CD14-positive monocyte (primary cell): ENCODE measurements at regions not wholly inside any gene's neighbourhood (a gene's known extent, or its start where the extent isn't known, plus 50 kb on each side); places are given as distances from the start of the nearest gene placed in this dataset.

ENCODE experiments used
- DNase-seq, 3 donors: peaks; one replicate each; pipeline ENCODE4 v3.0.0-alpha.2; 2011 to 2022
- H2AFZ ChIP-seq: 2 replicates; pipeline ENCODE4 v1.6.0; 2012; ENCODE audit warnings: mild to moderate bottlenecking, low read depth, low read length, inconsistent platforms; ENCODE audit not compliant: insufficient read depth, poor library complexity, severe bottlenecking
- H3K27ac ChIP-seq, 2 donors: 1 replicate in 1 of 2; 2 replicates in 1 of 2; pipeline ENCODE4 v1.5.1; 2012 to 2013; ENCODE audit warnings: low read length in 2 of 2, control low read depth in 1 of 2, inconsistent platforms in 1 of 2, low read depth in 1 of 2, mild to moderate bottlenecking in 1 of 2
- H3K27me3 ChIP-seq, 2 donors: one replicate each; pipeline versions ENCODE4 v1.6.0 to v1.6.1; 2011 to 2013; ENCODE audit warnings: low read length in 2 of 2; ENCODE audit not compliant: control insufficient read depth in 2 of 2, insufficient read depth in 2 of 2
- H3K36me3 ChIP-seq, 2 donors: replicated peaks in 1 of 2; 1 replicate in 1 of 2; 2 replicates in 1 of 2; pipeline versions ENCODE4 v1.5.1 to v1.6.1; 2012 to 2013; ENCODE audit warnings: low read length in 2 of 2, control low read depth in 1 of 2, inconsistent platforms in 1 of 2, mild to moderate bottlenecking in 1 of 2; ENCODE audit not compliant: insufficient read depth in 2 of 2, control insufficient read depth in 1 of 2
- H3K4me1 ChIP-seq, 2 donors: 1 replicate in 1 of 2; 2 replicates in 1 of 2; pipeline versions ENCODE4 v1.5.1 to v1.6.1; 2012 to 2013; ENCODE audit warnings: low read length in 2 of 2, control low read depth in 1 of 2, inconsistent platforms in 1 of 2, mild to moderate bottlenecking in 1 of 2, moderate library complexity in 1 of 2; ENCODE audit not compliant: insufficient read depth in 2 of 2, control insufficient read depth in 1 of 2
- H3K4me2 ChIP-seq: replicated peaks from 2 replicates; pipeline ENCODE3; 2012; ENCODE audit warnings: low read length, moderate library complexity, mild to moderate bottlenecking; ENCODE audit not compliant: poor library complexity, severe bottlenecking; ENCODE audit errors: extremely low read depth
- H3K4me3 ChIP-seq, 3 experiments: fragments of 200-600 bp in 1 of 3; sonication (generic) in 1 of 3; replicated peaks in 1 of 3; 1 replicate in 2 of 3; 2 replicates in 1 of 3; pipeline ENCODE4 v1.5.1; 2011 to 2013; ENCODE audit warnings: low read length in 3 of 3, mild to moderate bottlenecking in 3 of 3, control low read depth in 2 of 3, low read depth in 2 of 3, inconsistent platforms in 1 of 3, moderate library complexity in 1 of 3
- H3K79me2 ChIP-seq: 2 replicates; pipeline ENCODE4 v1.6.0; 2012; ENCODE audit warnings: mild to moderate bottlenecking, control low read depth, inconsistent platforms, low read length, moderate library complexity; ENCODE audit not compliant: insufficient read depth
- H3K9ac ChIP-seq: 2 replicates; pipeline ENCODE4 v1.6.0; 2017; ENCODE audit warnings: low read length, mild to moderate bottlenecking; ENCODE audit not compliant: insufficient read depth, poor library complexity, severe bottlenecking
- H3K9me3 ChIP-seq, 2 donors: replicated peaks in 1 of 2; 1 replicate in 1 of 2; 2 replicates in 1 of 2; pipeline versions ENCODE4 v1.5.1 to v1.6.1; 2012 to 2013; ENCODE audit warnings: low read length in 2 of 2, control low read depth in 1 of 2; ENCODE audit not compliant: control insufficient read depth in 1 of 2, insufficient read depth in 1 of 2
- H4K20me1 ChIP-seq: 2 replicates; pipeline ENCODE4 v1.6.0; 2012; ENCODE audit warnings: mild to moderate bottlenecking, low read length, control low read depth, moderate library complexity; ENCODE audit not compliant: insufficient read depth
- H3K27ac Mint-ChIP-seq, 7 donors: one replicate each; pipeline ENCODE4 v1.8.0; 2020; ENCODE audit warnings: mild to moderate bottlenecking in 7 of 7, mixed read lengths in 7 of 7, moderate library complexity in 6 of 7, inconsistent platforms in 2 of 7
- H3K27me3 Mint-ChIP-seq, 3 donors: one replicate each; pipeline ENCODE4 v1.8.0; 2021 to 2022; ENCODE audit warnings: low read depth in 3 of 3, mild to moderate bottlenecking in 3 of 3, mixed read lengths in 3 of 3, moderate library complexity in 3 of 3, inconsistent platforms in 1 of 3
- H3K36me3 Mint-ChIP-seq, 2 donors: one replicate each; pipeline ENCODE4 v1.8.0; 2020; ENCODE audit warnings: mixed read lengths in 2 of 2, inconsistent platforms in 1 of 2, mild to moderate bottlenecking in 1 of 2
- H3K4me1 Mint-ChIP-seq: one replicate; pipeline ENCODE4 v1.8.0; 2020; ENCODE audit warnings: mild to moderate bottlenecking, mixed read lengths
- H3K4me3 Mint-ChIP-seq, 2 donors: one replicate each; pipeline ENCODE4 v1.8.0; 2020; ENCODE audit warnings: mild to moderate bottlenecking in 2 of 2, mixed read lengths in 2 of 2, moderate library complexity in 1 of 2
- H3K9me3 Mint-ChIP-seq, 7 donors: one replicate each; pipeline ENCODE4 v1.8.0; 2020 to 2022; ENCODE audit warnings: mixed read lengths in 7 of 7, mild to moderate bottlenecking in 6 of 7, moderate library complexity in 6 of 7, inconsistent platforms in 2 of 7
- CTCF ChIP-seq: fragments of 200-600 bp; IDR thresholded peaks from one replicate; pipeline ENCODE4 v1.8.0; 2022; ENCODE audit warnings: antibody characterized with exemption, mild to moderate bottlenecking
- WGBS: methylation state at CpG from one replicate; pipeline ENCODE4 v1.1.5; 2013; ENCODE audit warnings: missing lambda C conversion rate; ENCODE audit not compliant: insufficient coverage; 5-methylcytosine and 5-hydroxymethylcytosine counted together
- intact Hi-C, 2 donors: fragments of 100-400 bp; cut with micrococcal nuclease; formaldehyde crosslinking; loops; one replicate each; pipeline versions ENCODE4 v1.15.0 to v1.15.1; 2023

DNA sequence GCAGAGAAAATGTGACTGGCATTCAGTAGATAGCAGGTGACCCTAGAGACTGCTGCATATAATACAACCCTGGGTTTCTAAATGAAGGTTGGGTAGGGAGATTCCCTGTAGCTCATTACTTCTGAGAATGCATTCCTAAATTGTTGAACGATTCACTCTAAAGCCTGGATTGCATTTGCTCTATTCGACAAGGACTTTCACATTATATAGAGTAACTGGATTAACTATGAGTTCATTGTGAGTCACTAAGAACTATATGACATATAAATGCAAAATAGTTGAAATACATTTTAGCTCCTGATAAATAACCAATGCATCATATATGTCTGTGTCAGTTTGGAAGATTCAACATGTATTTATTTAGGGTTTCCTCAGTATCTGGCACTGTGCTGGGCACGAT lies 294.7 kb upstream of the CCDC54 start:
- peaks cover 2% of the 10 kb centered on the region for H3K4me1 Mint-ChIP-seq
- intact Hi-C loops: no loop called here
- Histone ChIP-seq H3K4me1 (no peaks in the 10 kb centered on the region), H3K27ac (no peak overlapping the region), H4K20me1 (no peaks in the 10 kb centered on the region), H3K9me3 (no peaks in the 10 kb centered on the region), H3K36me3 (no peaks in the 10 kb centered on the region), H3K9ac (no peak overlapping the region), H3K79me2 (no peaks in the 10 kb centered on the region), H2AFZ (no peak overlapping the region), H3K27me3 (no peaks in the 10 kb centered on the region), H3K4me3 (no peak overlapping the region), H3K4me2 (no peak overlapping the region)
- H3K4me3 Mint-ChIP-seq: no peak overlapping the region
- TF ChIP-seq CTCF: no peak
- peaks cover 0 to 2% (median 0%) of the 10 kb centered on the region in 7 donors for H3K9me3 Mint-ChIP-seq
- peaks cover 0 to 3% (median 2%) of the 10 kb centered on the region in 3 donors for H3K27me3 Mint-ChIP-seq
- no peak for DNase-seq
- no peaks in the 10 kb centered on the region for H3K36me3 Mint-ChIP-seq
- WGBS: no CpG with 5 or more reads among the region's 3 CpGs
- H3K27ac Mint-ChIP-seq: no peak overlapping the region

GRCh38 chr3:107085261-107085660 lies 292.0 kb upstream of the CCDC54 start:
- Histone ChIP-seq H2AFZ (no peak overlapping the region), H3K4me3 (no peak overlapping the region), H3K27me3 (no peaks in the 10 kb centered on the region), H4K20me1 (no peaks in the 10 kb centered on the region), H3K9me3 (no peaks in the 10 kb centered on the region), H3K4me2 (no peak overlapping the region), H3K4me1 (no peaks in the 10 kb centered on the region), H3K9ac (no peak overlapping the region), H3K27ac (no peak overlapping the region), H3K79me2 (no peaks in the 10 kb centered on the region), H3K36me3 (no peaks in the 10 kb centered on the region)
- 100% methylated on average over 3 of the region's 3 CpGs for WGBS
- no peaks in the 10 kb centered on the region for H3K36me3 Mint-ChIP-seq
- intact Hi-C loops: no loop called here
- H3K9me3 Mint-ChIP-seq: peaks cover 0 to 6% (median 2%) of the 10 kb centered on the region in 7 donors
- TF ChIP-seq CTCF: no peak
- no peaks in the 10 kb centered on the region for H3K4me1 Mint-ChIP-seq
- H3K27me3 Mint-ChIP-seq: peaks cover 0 to 3% (median 2%) of the 10 kb centered on the region in 3 donors
- no peak for DNase-seq
- no peak overlapping the region for H3K4me3 Mint-ChIP-seq
- no peak overlapping the region for H3K27ac Mint-ChIP-seq
